ENCODE measurements at regions not wholly inside any gene's neighbourhood (a gene's known extent, or its start where the extent isn't known, plus 50 kb on each side); places are given as distances from the start of the nearest gene placed in this dataset.

DNA sequence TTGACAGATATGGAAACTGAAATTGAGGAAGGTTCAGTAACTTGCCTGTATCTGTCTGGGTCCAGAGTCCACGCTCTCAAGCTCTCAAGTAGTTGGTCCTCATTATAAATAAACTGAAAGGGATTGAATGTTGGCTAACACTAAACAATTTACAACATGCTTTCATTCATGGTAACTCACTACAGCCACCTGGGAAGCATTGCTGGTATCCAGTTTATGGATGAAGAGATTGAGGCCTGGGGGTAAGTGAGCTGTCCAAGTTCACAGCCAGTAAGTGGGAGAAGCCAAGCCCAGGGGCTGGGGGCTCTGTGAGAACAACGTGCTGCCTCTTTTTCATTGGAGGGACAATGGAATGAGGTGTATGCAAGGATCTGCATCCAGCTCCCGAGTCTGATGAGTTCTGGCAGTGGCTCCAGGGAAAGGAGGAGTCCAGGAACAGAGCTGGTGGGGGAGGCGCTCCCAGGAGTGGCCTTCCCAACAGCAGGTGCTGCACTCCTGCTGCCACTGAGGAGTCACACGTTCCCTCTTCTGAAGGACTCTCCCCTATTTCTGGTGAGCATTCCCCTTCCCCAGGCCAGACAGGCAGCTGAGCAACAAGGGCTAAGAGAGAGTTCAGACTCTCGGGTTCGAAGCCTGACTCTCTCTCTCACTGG is 175.8 kb downstream of the CSNK2A3 start:
- Histone ChIP-seq H3K9me2 (ENCODE audit: insufficient read depth, low read length) (no peaks in the 10 kb centered on the region), H4K20me1 (ENCODE audit: insufficient read depth, low read length) (no peaks in the 10 kb centered on the region), H3K9me3 (ENCODE audit: low read length) (no peaks in the 10 kb centered on the region), H3K4me3 (ENCODE audit: low read depth, low read length, poor library complexity, severe bottlenecking) (no peak overlapping the region), H2AFZ (ENCODE audit: low read length) (no peak overlapping the region), H3K4me1 (ENCODE audit: insufficient read depth, low read length, poor library complexity, severe bottlenecking) (peaks cover 4% of the 10 kb centered on the region), H3K79me2 (ENCODE audit: insufficient read depth, low read depth, low read length) (no peaks in the 10 kb centered on the region), H3K27ac (ENCODE audit: low read depth, low read length, poor library complexity, severe bottlenecking) (no peak overlapping the region), H3K4me2 (ENCODE audit: low read length) (no peak overlapping the region), H3K36me3 (ENCODE audit: insufficient read depth, low read length) (no peaks in the 10 kb centered on the region)
- intact Hi-C loops (cut with micrococcal nuclease; ENCODE audit: unreplicated experiment), result no loop called here
- DNase-seq (ENCODE audit: low spot score), result no peak
- BruUV-seq (replicated peaks), result no TSS peak
- TF ChIP-seq CTCF (conservative IDR thresholded peaks at IDR 0.05; ENCODE audit: low read length) (no peak), EZH2phosphoT487 (IDR thresholded peaks at IDR 0.05; ENCODE audit: borderline replicate concordance, low read depth, low read length) (no peak)
- POLR2A ChIA-PET, result interaction anchor here (1.0 kb wide), 1 partner anchor 9 kb away, joined by 3 read pairs; no protein-coding TSS in a partner anchor
- CTCF ChIA-PET (ENCODE audit: unreplicated experiment), result no interaction called here

DNA sequence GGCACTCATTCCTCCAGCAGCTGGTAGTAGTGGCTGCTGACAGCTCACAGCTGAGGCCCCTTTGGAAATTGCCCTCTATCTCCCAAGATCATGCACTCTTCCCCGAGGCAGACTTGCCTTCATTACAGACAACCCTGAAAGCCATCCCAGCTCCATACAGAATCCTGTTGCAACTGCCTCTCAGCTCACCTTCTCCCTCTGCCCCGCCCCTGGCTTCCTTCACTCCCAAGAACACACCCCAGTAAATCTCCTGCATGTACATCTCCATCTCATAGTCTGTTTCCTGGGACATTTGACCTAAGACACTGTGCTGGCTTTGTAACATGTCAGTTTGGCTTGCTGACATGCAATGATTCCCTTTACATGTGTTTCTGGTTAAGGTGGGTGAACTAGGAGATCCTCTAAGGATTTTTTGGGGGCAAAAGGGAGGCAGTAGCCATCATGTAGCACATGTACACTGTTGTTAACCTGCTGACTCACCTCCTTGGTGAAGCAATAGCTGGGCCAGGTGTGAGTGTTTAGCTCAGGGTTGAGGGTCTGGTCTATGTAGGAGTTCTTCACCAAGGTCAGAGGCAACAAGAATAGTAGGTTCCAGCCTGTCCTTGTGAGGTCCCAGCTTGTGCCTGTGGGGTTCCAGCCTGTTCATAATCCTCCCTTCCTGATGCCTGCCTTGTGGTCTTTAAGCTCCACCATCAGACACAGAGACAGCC is 179.6 kb downstream of the CSNK2A3 start:
- no peak overlapping the region for H2AFZ ChIP-seq (ENCODE audit: low read length)
- H3K79me2 ChIP-seq (ENCODE audit: insufficient read depth, low read depth, low read length), result no peaks in the 10 kb centered on the region
- CTCF ChIA-PET (ENCODE audit: unreplicated experiment), result no interaction called here
- DNase-seq (ENCODE audit: low spot score), result no peak
- POLR2A ChIA-PET, result interaction anchor here (0.9 kb wide), 1 partner anchor 89 kb away, joined by 3 read pairs; no protein-coding TSS in a partner anchor
- no peaks in the 10 kb centered on the region for H3K9me3 ChIP-seq (ENCODE audit: low read length)
- H3K4me3 ChIP-seq (ENCODE audit: low read depth, low read length, poor library complexity, severe bottlenecking), result no peak overlapping the region
- no peaks in the 10 kb centered on the region for H3K36me3 ChIP-seq (ENCODE audit: insufficient read depth, low read length)
- no peaks in the 10 kb centered on the region for H4K20me1 ChIP-seq (ENCODE audit: insufficient read depth, low read length)
- BruUV-seq (replicated peaks), result no TSS peak
- TF ChIP-seq CTCF (conservative IDR thresholded peaks at IDR 0.05; ENCODE audit: low read length), result no peak
- TF ChIP-seq EZH2phosphoT487 (IDR thresholded peaks at IDR 0.05; ENCODE audit: borderline replicate concordance, low read depth, low read length), result no peak
- H3K9me2 ChIP-seq (ENCODE audit: insufficient read depth, low read length), result no peaks in the 10 kb centered on the region
- no peak overlapping the region for H3K27ac ChIP-seq (ENCODE audit: low read depth, low read length, poor library complexity, severe bottlenecking)
- intact Hi-C loops (cut with micrococcal nuclease; ENCODE audit: unreplicated experiment), result no loop called here
- H3K4me2 ChIP-seq (ENCODE audit: low read length), result no peak overlapping the region
- peaks cover 15% of the 10 kb centered on the region for H3K4me1 ChIP-seq (ENCODE audit: insufficient read depth, low read length, poor library complexity, severe bottlenecking)

DNA sequence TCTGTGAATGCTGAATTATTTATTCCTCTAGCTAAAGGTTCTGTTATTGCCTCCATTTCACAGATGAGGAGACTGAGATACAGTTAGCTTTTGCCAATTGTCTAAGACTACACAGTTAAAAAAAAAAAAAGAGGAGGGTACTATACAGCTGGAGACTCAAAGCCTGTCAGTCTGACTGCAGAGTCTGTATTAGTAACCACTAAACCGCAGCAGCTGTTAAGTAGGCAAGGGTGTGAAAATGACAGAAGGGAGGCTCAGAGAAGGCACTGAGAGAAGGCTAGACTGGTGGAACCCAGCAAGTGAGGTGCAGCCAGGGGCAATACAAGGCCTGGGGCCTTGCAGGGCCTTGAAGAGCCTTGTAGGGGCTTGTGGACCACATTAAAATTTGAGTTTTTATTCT is 181.2 kb downstream of the CSNK2A3 start:
- no TSS peak for BruUV-seq (replicated peaks)
- Histone ChIP-seq H3K4me1 (ENCODE audit: insufficient read depth, low read length, poor library complexity, severe bottlenecking) (peaks cover 15% of the 10 kb centered on the region), H3K27ac (ENCODE audit: low read depth, low read length, poor library complexity, severe bottlenecking) (peak overlapping the region; percentile 16), H3K79me2 (ENCODE audit: insufficient read depth, low read depth, low read length) (no peaks in the 10 kb centered on the region), H2AFZ (ENCODE audit: low read length) (no peak overlapping the region), H3K9me3 (ENCODE audit: low read length) (no peaks in the 10 kb centered on the region), H3K4me2 (ENCODE audit: low read length) (peak overlapping the region; percentile 24; the same call in 1 of the 2 replicates), H3K9me2 (ENCODE audit: insufficient read depth, low read length) (no peaks in the 10 kb centered on the region), H4K20me1 (ENCODE audit: insufficient read depth, low read length) (no peaks in the 10 kb centered on the region), H3K4me3 (ENCODE audit: low read depth, low read length, poor library complexity, severe bottlenecking) (no peak overlapping the region), H3K36me3 (ENCODE audit: insufficient read depth, low read length) (no peaks in the 10 kb centered on the region)
- POLR2A ChIA-PET, result interaction anchor here (0.8 kb wide), 1 partner anchor 9 kb away, joined by 3 read pairs; no protein-coding TSS in a partner anchor
- TF ChIP-seq CTCF (conservative IDR thresholded peaks at IDR 0.05; ENCODE audit: low read length) (no peak), EZH2phosphoT487 (IDR thresholded peaks at IDR 0.05; ENCODE audit: borderline replicate concordance, low read depth, low read length) (no peak)
- CTCF ChIA-PET (ENCODE audit: unreplicated experiment), result no interaction called here
- intact Hi-C loops (cut with micrococcal nuclease; ENCODE audit: unreplicated experiment), result no loop called here
- peak; percentile 56 for DNase-seq (ENCODE audit: low spot score)

All from OCI-LY7 (cell line).